ENCODE measurements at regions not wholly inside any gene's neighbourhood (a gene's known extent, or its start where the extent isn't known, plus 50 kb on each side); places are given as distances from the start of the nearest gene placed in this dataset.

GRCh38 chr9:21557428-21557768 is 75.3 kb upstream of the IFNE start:
- TF ChIP-seq, protein P1, sequence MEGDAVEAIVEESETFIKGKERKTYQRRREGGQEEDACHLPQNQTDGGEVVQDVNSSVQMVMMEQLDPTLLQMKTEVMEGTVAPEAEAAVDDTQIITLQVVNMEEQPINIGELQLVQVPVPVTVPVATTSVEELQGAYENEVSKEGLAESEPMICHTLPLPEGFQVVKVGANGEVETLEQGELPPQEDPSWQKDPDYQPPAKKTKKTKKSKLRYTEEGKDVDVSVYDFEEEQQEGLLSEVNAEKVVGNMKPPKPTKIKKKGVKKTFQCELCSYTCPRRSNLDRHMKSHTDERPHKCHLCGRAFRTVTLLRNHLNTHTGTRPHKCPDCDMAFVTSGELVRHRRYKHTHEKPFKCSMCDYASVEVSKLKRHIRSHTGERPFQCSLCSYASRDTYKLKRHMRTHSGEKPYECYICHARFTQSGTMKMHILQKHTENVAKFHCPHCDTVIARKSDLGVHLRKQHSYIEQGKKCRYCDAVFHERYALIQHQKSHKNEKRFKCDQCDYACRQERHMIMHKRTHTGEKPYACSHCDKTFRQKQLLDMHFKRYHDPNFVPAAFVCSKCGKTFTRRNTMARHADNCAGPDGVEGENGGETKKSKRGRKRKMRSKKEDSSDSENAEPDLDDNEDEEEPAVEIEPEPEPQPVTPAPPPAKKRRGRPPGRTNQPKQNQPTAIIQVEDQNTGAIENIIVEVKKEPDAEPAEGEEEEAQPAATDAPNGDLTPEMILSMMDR (IDR thresholded peaks at IDR 0.05) = no peak
- TF ChIP-seq POLR2A (IDR thresholded peaks at IDR 0.05) = no peak

All from adrenal gland (tissue), 5 donors.